PC-9 (cell line): ENCODE measurements at regions not wholly inside any gene's neighbourhood (a gene's known extent, or its start where the extent isn't known, plus 50 kb on each side); places are given as distances from the start of the nearest gene placed in this dataset.

Source experiments
- CTCF ChIP-seq: fragments of 200-600 bp; sonication (generic); conservative IDR thresholded peaks from 2 replicates; pipeline ENCODE4 v1.6.1; 2017; ENCODE audit warnings: mixed run types, antibody characterized with exemption, mild to moderate bottlenecking, moderate library complexity
- EZH2 ChIP-seq: fragments of 200-600 bp; sonication (generic); IDR thresholded peaks from 2 replicates; pipeline ENCODE4 v1.8.0; 2017; ENCODE audit warnings: antibody characterized with exemption, low read depth

- no peak for TF ChIP-seq EZH2
- TF ChIP-seq CTCF: no peak
Measured at GRCh38 chr6:137754866-137755265, 112.2 kb upstream of the TNFAIP3 start.
